HT-29 (cell line): ENCODE measurements at regions not wholly inside any gene's neighbourhood (a gene's known extent, or its start where the extent isn't known, plus 50 kb on each side); places are given as distances from the start of the nearest gene placed in this dataset.
"Not testable (repeated sequence)": the region's sequence is repeated elsewhere in the genome, so short reads cannot be mapped to it uniquely, and the experiment has no call there.

Experiments used
- DNase-seq: peaks from one replicate; pipeline ENCODE4 v3.0.0-alpha.2; 2015; ENCODE audit warnings: low spot score

DNA sequence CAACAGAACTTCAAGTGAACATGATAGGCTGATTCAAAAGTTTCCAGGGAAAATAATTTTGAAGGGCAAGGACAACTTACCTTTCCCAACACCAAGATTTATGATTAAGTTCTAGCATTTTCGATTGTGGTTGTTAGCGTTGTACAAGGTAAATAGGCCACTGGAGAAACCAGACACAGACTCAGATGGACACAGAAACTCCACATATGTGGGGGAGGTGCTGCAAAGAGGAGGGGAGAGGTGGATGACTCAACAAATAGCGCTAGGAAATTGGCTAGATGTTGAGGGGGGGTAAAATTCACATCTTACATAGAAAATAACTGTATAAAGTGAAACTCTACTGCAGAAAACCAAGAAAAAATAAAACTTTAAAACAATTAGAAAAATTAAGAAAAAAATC is 564.4 kb downstream of the MATN1 start:
- DNase-seq, result no peak

DNA sequence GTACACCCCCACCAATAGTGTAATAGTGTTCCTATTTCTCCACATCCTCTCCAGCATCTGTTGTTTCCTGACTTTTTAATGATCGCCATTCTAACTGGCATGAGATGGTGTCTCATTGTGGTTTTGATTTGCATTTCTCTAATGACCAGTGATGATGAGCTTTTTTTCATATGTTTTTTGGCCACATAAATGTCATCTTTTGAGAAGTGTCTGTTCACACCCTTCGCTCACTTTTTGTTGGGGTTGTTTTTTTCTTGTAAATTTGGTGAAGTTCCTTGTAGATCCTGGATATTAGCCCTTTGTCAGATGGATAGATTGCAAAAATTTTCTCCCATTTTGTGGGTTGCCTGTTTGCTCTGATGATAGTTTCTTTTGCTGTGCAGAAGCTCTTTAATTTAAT is 567.7 kb downstream of the MATN1 start:
- not testable (repeated sequence) for DNase-seq

GRCh38 chr1:30155253-30155652 is 568.1 kb downstream of the MATN1 start:
- DNase-seq, result not testable (repeated sequence)

- no peak for DNase-seq
Measured at GRCh38 chr1:30153743-30154449, 569.5 kb downstream of the MATN1 start.

DNA sequence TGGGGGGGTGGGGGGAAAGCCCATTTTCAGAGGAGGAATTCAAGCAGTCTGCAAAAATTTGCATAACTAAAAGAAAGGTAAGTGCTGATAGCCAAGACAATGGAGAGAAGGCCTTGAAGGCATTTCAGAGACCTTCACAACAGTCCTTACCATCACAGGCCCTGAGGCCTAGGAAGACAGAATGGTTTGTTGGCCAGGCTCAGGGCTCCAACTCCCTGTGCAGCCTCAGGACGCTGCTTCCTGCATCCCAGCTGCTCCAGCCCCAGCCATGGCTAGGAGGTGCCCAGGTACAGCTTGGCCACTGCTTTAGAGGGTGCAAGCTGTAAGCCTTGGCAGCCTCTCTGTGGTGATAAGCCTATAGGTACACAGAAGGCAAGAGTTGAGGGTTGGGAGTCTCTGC is 571.6 kb downstream of the MATN1 start:
- DNase-seq, result no peak

- no peak for DNase-seq
Measured at GRCh38 chr1:30151119-30151518, 572.3 kb downstream of the MATN1 start.

DNA sequence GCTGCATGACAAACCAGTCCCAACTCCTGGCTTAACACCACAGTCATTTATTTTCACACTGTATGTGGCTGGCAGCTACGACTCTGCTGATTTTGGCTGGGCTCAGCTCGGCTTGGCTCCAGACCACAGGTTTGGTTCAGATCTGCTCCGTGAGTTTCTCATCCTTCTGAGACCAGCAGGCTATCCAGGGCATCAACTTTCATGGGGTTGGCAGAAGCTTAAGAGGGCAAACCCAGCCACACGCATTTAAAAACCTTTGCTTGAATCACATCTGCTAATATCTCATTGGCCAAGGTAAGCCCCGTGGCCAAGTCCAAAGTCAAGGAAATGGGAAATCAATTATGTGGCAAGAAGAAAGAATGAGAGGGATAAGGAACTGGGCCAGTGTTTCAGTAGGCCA is 574.2 kb downstream of the MATN1 start:
- DNase-seq, result no peak

DNA sequence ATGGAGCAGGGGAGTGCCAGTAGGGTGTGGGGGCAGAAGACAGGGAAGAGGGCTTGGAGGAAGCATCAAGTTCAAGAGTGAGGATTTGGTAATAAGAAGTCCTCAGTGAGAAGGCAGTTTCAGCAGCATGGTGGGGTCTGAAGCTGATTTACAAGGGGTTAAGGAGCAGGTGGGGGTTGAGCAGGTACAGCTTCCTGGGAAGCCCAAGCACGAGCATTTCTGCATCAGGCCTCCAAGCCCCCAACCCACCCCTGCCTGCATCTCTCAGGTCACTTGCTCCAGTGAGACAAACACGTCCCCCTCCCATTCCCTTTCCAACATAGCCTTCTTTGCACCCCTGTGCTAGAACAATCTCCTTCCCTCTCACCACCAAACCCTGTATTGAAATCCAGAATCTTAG is 574.7 kb downstream of the MATN1 start:
- no peak for DNase-seq

DNA sequence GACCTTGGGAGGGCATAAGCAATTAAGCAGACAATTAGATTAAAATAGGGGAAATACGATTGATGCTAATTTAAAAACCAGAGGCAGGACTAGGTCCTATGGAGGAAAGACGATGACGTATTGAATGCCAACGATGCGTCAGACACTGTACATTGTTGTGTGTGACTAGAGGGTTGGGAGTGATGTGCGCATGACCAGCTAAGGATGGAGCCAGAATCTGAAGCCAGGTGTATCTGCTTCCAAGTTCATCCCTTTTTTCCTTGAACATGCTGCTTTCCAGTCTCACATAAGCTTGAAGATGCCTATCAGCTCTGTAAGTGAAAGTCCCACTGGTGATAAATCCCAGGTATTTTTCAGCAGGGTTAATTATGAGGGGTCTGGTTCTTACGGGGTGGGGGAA is 576.2 kb downstream of the MATN1 start:
- no peak for DNase-seq

GRCh38 chr1:30146448-30146847 is 576.9 kb downstream of the MATN1 start:
- DNase-seq, result no peak

- DNase-seq, result no peak
Measured at GRCh38 chr1:30145723-30146303, 577.6 kb downstream of the MATN1 start.

- DNase-seq, result no peak
Measured at GRCh38 chr1:30144831-30145230, 578.6 kb downstream of the MATN1 start.

DNA sequence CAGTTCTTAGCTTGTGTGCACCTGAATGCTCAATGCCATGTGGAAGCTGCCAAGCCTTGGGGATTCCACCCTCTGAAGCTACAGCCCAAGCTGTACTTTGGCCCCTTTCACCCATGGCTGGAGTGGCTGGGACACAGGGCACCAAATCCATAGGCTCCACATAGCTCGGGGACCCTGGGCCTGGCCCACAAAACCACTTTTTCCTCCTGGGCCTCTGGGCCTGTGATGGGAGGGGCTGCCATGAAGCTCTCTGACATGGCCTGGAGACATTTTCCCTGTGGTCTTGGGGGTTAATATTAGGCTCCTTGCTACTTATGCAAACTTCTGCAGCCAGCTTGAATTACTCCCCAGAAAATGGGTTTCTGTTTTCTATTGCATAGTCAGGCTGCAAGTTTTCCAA is 579.9 kb downstream of the MATN1 start:
- DNase-seq, result no peak

DNA sequence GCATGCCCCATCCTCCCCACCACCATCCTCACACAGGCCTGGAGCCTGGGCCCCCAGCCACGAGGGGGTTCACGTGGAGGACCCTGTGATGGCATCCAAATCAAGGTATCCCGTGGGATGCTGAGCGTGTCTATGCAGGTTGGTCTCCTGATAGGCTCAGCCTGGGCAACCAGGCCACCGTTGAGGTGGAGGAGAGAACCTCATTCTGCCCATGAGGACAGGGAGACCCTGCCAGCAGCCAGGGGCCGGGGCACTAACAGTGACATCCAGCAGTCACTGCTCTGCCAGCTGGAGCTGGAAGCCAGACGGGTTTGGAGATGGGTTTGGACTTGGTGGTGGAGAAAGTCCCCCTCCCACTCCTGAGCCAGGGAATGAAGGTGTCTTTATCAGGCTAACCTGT is 582.8 kb downstream of the MATN1 start:
- DNase-seq, result no peak

DNA sequence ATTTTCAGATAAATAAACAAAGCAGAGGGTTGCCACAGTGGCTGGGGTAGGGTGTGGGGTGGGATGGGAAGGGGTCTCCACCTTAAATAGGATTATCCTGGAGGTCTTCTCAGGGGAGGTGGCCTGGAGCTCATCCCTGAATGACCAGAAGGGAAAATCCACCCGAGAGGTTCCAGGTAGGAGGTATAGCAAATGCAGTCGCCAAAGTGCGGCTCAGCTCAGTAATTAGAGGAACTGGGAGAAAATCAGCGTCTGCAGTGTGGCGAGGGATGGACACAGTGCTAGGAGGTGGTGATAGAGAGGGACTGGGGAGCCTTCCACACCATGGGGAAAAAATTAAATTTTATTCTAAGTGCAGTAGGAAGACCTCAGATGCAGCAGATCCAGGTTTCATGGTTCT is 584.5 kb downstream of the MATN1 start:
- DNase-seq, result no peak

DNA sequence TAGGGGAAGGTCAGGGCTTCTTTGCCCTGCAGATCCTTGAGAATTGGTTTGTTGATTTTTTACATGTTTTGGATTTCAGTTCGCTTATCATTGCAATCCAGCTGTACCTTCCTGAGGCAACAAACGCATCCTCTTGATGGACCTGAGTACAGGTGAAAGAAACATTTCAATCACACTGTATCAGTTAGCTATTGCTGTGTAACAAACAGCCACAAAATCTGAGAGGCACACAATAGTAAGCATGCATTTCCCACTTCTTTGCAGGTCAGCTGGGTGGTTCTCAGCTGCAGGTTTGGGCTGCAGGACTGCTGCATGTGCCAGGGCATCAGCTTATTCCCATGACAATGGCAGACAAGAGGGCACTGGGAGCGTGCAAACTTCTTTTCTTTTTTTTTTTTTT is 586.4 kb downstream of the MATN1 start:
- DNase-seq, result no peak

GRCh38 chr1:30135698-30136097 is 587.7 kb downstream of the MATN1 start:
- DNase-seq, result no peak

GRCh38 chr1:30134466-30135217 is 588.7 kb downstream of the MATN1 start:
- no peak for DNase-seq

DNA sequence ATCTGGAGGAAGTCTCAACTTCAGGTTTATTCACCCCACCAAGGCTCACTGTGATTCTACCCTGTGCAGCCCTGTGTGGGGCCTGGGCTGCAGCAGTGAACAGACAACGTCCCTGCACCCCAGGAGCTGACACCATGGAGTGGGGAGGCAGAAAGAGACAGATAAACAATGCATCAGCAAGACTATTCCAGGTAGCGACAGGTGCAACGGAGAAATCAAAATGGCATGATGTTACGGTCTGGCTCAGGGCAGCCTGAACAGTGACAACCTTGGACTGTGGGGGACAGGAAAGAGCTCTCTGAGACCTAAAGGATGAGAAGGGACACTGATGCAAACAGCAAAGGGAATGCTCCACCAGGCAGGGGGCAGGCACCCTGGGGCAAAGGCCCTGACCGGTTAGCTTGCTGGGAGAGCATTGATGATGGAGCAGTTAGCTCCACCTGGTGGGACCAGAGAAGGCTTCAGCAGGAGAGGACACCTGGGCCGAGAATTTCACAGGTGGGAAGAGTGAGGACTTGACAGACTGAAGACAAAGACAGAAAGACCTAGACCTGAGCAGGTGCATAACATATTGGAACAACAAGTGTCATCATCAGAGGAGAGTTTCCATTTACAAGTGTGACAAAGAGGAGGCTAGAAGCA is 589.9 kb downstream of the MATN1 start:
- peak; percentile 27 for DNase-seq

DNA sequence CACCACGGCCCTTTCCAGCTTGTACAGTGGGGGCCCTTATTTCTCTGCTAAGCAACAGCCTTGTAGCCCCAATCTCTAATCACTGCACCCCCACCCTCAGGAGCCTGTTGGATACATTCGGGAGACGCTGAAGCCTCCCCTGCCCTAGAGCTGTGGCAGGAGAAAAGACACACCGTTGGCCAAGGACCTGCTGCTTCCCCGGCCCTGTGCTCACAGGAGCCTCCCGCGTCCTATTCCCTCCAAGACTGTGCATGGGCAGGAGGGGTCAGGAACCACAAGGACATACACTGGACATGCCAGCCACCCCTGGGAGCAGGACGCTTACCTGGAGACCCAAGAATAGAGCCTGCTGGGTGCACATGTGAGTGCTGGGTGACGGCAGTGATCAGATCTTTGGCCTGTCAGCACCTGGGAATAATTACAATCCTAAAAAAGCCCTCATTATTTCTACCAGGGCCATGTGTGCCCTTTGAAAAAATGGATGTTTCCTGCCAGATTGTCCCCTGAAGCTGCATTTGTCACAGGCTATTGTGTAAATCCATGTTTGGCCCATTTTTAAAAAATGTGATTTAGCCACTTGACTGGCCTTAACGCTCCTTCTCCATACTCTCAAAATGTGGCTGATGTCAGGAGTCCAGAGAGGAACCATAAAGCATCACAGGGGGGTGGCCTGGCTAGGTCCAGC is 590.6 kb downstream of the MATN1 start:
- no peak for DNase-seq

GRCh38 chr1:30130566-30130965 is 592.8 kb downstream of the MATN1 start:
- not testable (repeated sequence) for DNase-seq

DNA sequence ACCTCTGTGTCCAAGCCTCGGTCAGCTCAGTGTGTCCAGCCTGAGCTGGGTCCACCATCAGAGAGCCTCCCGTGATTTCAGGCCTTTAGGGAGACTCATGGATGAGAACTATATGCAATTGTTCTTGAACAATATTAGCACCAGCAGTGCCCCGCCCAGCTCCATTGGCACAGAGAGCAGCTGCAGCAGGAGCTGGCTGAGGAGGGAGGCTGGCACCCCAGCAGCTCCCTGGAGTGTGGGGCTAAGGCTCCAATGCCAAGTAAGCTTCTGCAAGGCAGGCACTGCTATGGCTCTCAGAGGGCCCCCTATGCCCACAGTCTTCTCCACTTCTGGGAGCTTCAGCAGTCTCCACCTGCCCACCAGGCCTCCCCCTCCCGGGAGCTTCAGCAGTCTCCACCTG is 593.3 kb downstream of the MATN1 start:
- DNase-seq, result no peak
